Cerebellar cortex (tissue), 1 donor: ENCODE measurements at regions not wholly inside any gene's neighbourhood (a gene's known extent, or its start where the extent isn't known, plus 50 kb on each side); places are given as distances from the start of the nearest gene placed in this dataset.

Experiments used
- DNase-seq: peaks from one replicate; pipeline ENCODE4 v3.0.0-alpha.2; 2015; ENCODE audit warnings: low spot score

DNA sequence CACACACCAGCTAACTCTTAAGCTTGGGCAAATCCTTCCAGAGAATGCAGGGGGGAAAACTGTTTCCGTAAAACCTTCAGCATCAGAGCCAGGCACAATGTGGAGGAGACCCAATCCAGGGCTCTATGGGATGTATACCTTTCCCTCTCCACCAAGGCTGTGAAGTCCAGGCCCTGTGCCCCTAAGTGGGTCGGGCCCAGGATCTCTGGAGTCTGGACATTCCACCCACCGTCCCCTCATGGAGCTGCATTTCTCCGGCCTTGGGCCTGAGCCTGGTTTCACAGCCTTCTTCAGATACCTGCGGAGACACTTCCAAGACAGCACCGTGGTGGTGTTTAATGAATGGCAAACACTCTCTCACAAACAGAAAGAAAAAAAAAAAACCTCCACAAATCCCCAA lies 186.2 kb downstream of the URI1 start:
- DNase-seq = no peak

DNA sequence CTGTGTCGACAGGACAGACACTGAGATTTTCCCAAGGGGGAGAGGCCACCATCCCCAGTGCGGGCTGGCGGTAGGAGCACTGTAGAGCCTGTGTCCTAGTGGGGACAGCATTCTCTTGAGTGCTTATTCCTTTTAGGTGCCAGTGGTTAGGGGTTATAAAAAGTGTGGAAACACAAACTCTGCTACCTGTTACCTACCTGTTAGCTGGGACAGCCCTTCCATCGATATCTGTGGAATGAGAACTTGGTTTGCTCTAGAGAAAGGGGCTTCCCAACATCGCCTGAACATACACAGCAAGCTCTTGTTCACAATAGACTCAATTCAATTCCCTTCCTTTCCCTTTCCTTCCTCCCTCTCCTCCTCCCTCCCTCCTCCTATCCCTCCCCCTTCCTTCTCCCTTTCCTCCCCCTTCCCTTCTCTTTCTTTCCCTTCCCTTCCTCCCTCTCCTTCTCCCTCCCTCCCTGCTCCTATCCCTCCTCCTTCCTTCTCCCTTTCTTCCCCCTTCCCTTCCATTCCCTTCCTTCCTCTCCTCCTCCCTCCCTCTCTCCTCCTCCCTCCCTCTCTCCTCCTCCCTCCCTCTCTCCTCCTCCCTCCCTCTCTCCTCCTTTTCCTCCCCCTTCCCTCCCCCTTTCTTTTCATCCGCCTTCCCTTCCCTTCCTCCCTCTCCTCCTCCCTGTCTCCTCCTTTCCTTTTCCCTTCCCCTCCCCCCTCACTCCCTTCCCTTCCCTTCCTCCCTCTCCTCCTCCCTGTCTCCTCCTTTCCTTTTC lies 188.5 kb downstream of the URI1 start:
- no peak for DNase-seq

GRCh38 chr19:30131246-30131645 lies 189.2 kb downstream of the URI1 start:
- no peak for DNase-seq

DNA sequence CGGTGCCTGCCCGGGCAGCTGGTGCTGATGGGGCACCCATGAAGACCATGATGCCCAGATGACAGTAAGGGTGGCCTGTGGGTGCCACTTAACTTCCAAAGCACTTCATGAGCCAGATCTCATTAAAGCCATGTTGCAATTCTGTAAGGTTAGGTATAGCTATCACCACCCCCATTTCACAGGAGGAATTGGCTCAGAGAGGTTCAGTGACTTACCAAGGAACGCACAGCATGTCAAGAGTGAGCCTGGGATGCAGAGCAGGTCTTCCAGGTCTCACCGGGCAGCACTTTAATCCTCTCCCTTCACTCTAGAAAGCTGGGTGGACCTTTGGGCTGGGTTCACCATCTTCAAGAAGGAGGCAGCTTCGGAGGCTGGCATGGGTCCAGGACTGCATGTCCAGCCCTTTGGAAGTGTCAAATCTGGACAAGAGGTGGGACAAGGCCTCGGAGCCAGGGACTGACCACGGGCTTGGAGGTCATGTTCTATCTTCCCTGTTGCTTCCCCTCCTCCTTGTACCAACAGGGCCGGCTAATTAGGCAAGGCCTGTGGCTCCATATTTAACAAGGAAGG lies 189.8 kb downstream of the URI1 start:
- no peak for DNase-seq

- no peak for DNase-seq
Measured at GRCh38 chr19:30132343-30133075, 190.5 kb downstream of the URI1 start.

DNA sequence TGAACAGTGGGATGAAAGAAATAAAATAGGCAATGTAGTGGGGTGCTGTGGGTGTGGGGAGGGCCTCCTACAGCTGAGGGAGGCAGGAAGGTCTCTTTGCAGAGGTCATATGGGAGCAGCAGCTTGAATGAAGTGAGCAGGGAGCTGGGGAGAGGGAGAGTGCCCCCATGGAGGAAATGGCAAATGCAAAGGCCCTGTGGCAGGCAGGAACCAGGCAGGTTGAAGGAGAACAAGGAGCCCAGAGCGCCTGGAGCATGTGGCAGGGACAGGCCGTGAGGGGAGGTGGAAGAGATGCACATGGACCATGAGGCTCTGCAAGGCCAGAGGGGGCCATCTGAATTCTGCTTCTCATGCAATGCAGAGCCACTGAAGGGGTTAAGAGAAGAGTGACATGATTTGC lies 191.8 kb downstream of the URI1 start:
- DNase-seq = no peak

- DNase-seq = no peak
Measured at GRCh38 chr19:30135093-30135757, 193.2 kb downstream of the URI1 start.

- DNase-seq = no peak
Measured at GRCh38 chr19:30135797-30136196, 193.8 kb downstream of the URI1 start.

GRCh38 chr19:30136611-30137195 lies 194.7 kb downstream of the URI1 start:
- DNase-seq = no peak

DNA sequence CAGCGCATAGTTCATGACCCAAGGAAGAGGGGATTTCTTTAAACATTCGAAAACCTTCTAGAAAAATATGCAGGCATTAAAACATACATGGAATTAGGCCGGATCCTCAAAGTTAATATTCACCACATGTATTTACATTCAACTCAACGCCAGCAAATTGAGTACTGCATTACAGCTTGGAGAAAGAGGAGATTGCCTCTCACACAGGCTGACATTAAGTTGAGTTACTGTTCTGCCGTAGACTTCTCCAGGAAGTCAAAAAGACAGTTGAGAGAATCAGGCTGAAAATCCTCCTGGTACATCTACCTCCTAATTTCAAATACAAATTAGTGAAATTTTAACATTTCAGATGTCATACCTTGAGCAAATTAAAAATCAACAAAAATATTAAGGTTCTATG lies 195.7 kb downstream of the URI1 start:
- no peak for DNase-seq

GRCh38 chr19:30144242-30144758 lies 202.3 kb downstream of the URI1 start:
- DNase-seq = no peak

DNA sequence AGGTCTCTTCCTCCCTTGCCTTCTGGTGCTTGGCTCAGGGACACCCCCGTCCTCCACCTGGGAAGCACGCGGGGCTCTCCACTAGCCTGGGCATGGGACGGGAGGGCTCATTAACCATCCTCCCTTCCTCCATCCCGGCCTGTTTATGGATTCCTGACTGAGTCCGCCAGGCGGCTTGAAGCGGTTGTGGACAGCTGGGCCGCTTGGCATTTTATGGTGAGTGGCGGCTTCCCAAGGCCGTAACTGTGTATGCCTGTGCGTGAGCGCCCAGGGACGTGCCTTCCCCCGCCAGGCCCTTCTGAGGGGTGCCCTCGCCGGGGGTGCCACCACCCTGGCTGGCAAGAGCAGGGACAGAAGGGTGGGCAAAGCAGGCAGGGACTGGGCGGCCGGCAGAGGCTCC lies 202.8 kb downstream of the URI1 start:
- DNase-seq = no peak

DNA sequence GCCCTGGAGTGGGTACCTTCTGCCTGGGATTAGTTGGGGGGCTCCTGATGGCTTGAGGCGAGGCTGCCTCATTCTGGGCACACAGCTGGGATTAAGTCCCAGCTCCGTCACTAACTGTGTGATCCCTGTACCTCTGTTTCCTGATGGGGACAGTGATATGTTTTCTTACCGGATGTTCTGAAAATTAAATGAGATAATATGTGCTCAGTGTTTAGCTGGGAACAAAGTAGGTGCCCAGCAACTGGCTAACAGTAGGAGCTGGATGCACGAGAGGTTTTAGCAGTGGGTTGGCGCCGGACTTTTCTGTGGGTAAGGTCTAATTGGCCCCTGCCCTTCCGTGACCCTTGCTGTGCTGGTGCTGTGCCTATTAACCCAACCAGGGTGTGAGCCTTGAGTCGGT lies 203.4 kb downstream of the URI1 start:
- no peak for DNase-seq

DNA sequence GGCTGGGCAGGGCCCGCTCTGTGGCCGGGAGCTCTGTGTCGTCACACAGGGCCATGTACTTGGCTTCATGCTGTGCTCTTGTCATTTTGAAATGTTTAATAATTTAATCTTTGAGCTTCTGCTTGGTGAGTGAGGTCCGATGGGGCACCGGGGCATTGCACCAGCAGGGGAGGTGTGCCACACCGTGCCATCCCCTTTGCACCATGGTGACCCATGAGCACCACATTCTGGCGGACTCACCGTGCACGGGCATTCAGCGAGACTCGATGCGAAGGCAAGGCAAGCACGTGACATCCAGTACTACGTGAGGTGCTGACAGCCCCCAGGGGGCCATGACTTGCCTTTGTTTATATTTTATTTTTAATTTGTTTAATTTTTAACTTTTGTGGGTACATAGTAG lies 204.3 kb downstream of the URI1 start:
- no peak for DNase-seq

GRCh38 chr19:30148039-30148790 lies 206.2 kb downstream of the URI1 start:
- DNase-seq = no peak

- no peak for DNase-seq
Measured at GRCh38 chr19:30148803-30149202, 206.8 kb downstream of the URI1 start.

GRCh38 chr19:30149300-30149699 lies 207.3 kb downstream of the URI1 start:
- no peak for DNase-seq

- no peak for DNase-seq
Measured at GRCh38 chr19:30150626-30151025, 208.6 kb downstream of the URI1 start.

- DNase-seq = no peak
Measured at GRCh38 chr19:30151081-30151480, 209.0 kb downstream of the URI1 start.

DNA sequence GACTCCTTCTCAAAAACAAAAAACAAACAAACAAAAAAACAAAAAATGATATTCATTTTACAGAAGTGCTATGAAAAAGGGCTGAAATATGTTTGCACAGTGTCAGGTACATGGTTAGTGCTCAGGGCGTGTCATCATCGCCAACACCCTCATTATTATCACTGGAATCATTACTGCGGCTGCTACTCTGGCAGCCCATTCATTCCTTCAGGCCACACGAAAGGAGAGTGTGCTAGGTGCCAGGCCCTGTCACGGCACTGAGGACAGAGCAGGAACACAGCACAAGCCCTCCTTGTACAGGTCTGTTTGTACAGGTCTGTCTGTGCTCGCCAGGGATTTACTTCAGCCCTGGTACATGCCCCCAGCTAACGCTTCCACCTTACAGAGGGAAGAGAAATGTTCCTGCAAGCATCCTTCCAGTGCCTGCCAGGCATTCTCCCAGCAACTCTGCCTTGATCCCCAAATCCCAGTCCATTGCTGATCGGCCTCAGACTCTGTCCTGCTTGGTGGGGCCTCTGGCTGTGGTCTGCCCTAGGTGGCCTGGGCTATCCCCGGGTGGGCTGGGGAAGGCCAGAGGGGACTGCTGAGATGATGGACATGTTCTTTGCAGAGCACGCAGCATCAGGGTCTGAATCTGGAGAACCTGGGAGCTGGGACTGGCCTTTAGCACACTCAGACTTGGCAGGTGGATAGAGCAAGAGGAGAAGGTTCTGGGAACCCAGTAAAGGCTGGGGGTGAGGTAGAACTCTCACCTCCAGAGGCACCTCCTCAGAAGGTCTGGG lies 210.7 kb downstream of the URI1 start:
- DNase-seq = no peak
